ENCODE measurements at regions not wholly inside any gene's neighbourhood (a gene's known extent, or its start where the extent isn't known, plus 50 kb on each side); places are given as distances from the start of the nearest gene placed in this dataset.

DNA sequence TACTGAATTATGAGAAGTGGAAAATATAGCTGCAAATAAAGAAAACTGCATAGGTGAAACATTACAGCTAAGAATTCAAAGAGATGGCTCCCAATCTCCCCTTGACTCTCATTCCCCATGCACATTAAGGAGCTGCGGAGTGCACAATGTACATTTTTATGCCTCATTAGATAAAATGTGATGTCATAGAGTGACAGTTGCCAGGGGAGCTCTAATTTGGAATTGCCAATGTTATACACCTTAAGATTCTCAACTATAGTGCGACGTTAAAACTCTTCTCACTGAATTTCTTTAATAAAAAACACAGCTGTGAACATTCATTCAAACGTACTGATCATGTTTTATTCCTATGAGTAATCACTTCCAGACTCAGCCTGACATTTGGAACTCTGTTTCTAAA, 386.9 kb upstream of the CELF2 start:
- TF ChIP-seq GATA2 (IDR thresholded peaks at IDR 0.05; ENCODE audit: low read depth, low read length) (no peak), GATA3 (IDR thresholded peaks at IDR 0.05; ENCODE audit: low read depth, low read length) (no peak)

Data from SH-SY5Y (cell line).